Heart left ventricle (tissue), 13 donors: ENCODE measurements at regions not wholly inside any gene's neighbourhood (a gene's known extent, or its start where the extent isn't known, plus 50 kb on each side); places are given as distances from the start of the nearest gene placed in this dataset.

Source experiments
- POLR2A ChIP-seq, 2 donors: fragments of 450-650 bp; IDR thresholded peaks; one replicate each; pipeline ENCODE4 v1.6.1; 2017; ENCODE audit warnings: antibody characterized with exemption in 2 of 2, mild to moderate bottlenecking in 2 of 2, moderate library complexity in 2 of 2
- TF ChIP-seq, protein P1 (sequence below), 12 donors: fragments of 200-600 bp; sonication (generic) in 4 of 12; IDR thresholded peaks; one replicate each; pipeline versions ENCODE4 v1.5.0 to v1.8.0; 2018 to 2022; ENCODE audit warnings: antibody characterized with exemption in 12 of 12, mild to moderate bottlenecking in 5 of 12
- donor health status: ischemic (EF 13 %, LVEDD 7.1; RV severe dilation, severe dysfunction).
- donor health status: DM: no; HTN: yes; CAD: no.
- donor health status: DM: no; HTN: no; CAD: no.
- donor health status: ischemic (EF 25% LVEDD 6.9; RV normal size, moderate dysfunction).
- donor health status: ischemic (EF 25% LVEDD 5.7; RV mildly dilated, moderate dysfunction).
- donor health status: ischemic (EF 35%, LVEDD 5.7; RV mildly dilated, moderate dysfunction).
- donor health status: nonischemic (EF 11% LVEDD 7.7; RV severe dilation, severe dysfunction).
- donor health status: DM: yes; HTN: yes; CAD: no.
- donor health status: PGD.
- donor health status: ischemic (EF 29% LVEDD 5.4; RV normal size, mild dysfunction).
- donor health status: nonischemic (EF 23%, LVEDD 6.1; RV moderate dilation, normal function).

DNA sequence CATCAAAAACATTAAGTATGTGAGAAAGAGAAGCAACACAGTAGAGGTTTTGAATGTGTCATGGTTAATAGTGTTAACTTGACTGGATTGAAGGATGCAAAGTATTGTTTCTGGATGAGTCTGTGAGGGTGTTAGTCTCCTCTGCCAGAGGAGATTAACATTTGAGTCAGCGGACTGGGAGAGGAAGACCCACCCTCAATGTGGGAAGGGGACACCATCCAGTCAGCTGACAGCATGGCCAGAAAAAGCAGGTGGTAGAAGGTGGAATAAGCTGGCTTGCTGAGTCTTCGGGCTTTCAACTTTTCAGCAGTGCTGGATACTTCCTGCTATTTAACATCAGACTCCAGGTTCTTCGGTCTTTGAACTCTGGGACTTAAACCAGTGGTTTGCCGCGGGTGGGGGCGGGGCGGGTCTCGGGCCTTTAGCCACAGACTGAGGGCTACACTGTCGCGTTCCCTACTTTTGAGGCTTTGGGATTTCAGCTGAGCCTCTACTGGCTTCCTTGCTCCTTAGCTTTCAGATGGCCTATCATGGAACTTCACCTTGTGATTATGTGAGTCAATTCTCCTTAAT is 309.9 kb upstream of the ST8SIA4 start:
- TF ChIP-seq POLR2A (IDR thresholded peaks at IDR 0.05), result no peak
- TF ChIP-seq, protein P1, sequence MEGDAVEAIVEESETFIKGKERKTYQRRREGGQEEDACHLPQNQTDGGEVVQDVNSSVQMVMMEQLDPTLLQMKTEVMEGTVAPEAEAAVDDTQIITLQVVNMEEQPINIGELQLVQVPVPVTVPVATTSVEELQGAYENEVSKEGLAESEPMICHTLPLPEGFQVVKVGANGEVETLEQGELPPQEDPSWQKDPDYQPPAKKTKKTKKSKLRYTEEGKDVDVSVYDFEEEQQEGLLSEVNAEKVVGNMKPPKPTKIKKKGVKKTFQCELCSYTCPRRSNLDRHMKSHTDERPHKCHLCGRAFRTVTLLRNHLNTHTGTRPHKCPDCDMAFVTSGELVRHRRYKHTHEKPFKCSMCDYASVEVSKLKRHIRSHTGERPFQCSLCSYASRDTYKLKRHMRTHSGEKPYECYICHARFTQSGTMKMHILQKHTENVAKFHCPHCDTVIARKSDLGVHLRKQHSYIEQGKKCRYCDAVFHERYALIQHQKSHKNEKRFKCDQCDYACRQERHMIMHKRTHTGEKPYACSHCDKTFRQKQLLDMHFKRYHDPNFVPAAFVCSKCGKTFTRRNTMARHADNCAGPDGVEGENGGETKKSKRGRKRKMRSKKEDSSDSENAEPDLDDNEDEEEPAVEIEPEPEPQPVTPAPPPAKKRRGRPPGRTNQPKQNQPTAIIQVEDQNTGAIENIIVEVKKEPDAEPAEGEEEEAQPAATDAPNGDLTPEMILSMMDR (IDR thresholded peaks at IDR 0.05), result no peak
